H1 (cell line): ENCODE measurements at regions not wholly inside any gene's neighbourhood (a gene's known extent, or its start where the extent isn't known, plus 50 kb on each side); places are given as distances from the start of the nearest gene placed in this dataset.

ENCODE experiments used
- BCL11A ChIP-seq, 2 experiments: IDR thresholded peaks; one replicate each; pipeline ENCODE4 v1.6.1; 2011; ENCODE audit warnings: low read depth in 2 of 2, low read length in 2 of 2, mild to moderate bottlenecking in 2 of 2
- BRCA1 ChIP-seq: IDR thresholded peaks from 2 replicates; pipeline ENCODE4 v1.6.1; 2012; ENCODE audit warnings: low read depth, low read length, improper control_type of control experiment
- CTCF ChIP-seq, 3 experiments: IDR thresholded peaks; 1 replicate in 2 of 3; 2 replicates in 1 of 3; pipeline versions ENCODE4 v1.5.1 to v1.6.1; 2011; ENCODE audit warnings: low read length in 3 of 3, mild to moderate bottlenecking in 3 of 3, inconsistent platforms in 2 of 3, low read depth in 1 of 3, moderate library complexity in 1 of 3; ENCODE audit not compliant: insufficient read depth in 1 of 3; ENCODE audit errors: control extremely low read depth in 1 of 3
- EP300 ChIP-seq, 2 experiments: IDR thresholded peaks; 1 replicate in 1 of 2; 2 replicates in 1 of 2; pipeline ENCODE4 v1.6.1; 2011 to 2012; ENCODE audit warnings: low read depth in 2 of 2, low read length in 2 of 2, mild to moderate bottlenecking in 2 of 2, borderline replicate concordance in 1 of 2, inconsistent platforms in 1 of 2, moderate library complexity in 1 of 2
- POLR2A ChIP-seq, 2 experiments: IDR thresholded peaks; 1 replicate in 1 of 2; 2 replicates in 1 of 2; pipeline ENCODE4 v1.6.1; 2011; ENCODE audit warnings: low read depth in 2 of 2, low read length in 2 of 2, mild to moderate bottlenecking in 2 of 2; ENCODE audit errors: control extremely low read depth in 1 of 2
- POLR2AphosphoS5 ChIP-seq: IDR thresholded peaks from 2 replicates; pipeline ENCODE4 v1.6.1; 2011; ENCODE audit warnings: low read depth, low read length

- TF ChIP-seq CTCF (IDR thresholded peaks at IDR 0.05; ENCODE audit: control extremely low read depth in 1 of 3, insufficient read depth in 1 of 3, low read depth in 1 of 3, low read length in 3 of 3): no peak
- no peak for TF ChIP-seq BRCA1
- no peak for TF ChIP-seq POLR2A (IDR thresholded peaks at IDR 0.05; ENCODE audit: control extremely low read depth in 1 of 2, low read depth in 2 of 2, low read length in 2 of 2)
- no peak for TF ChIP-seq BCL11A (IDR thresholded peaks at IDR 0.05; ENCODE audit: low read depth in 2 of 2, low read length in 2 of 2)
- TF ChIP-seq POLR2AphosphoS5: no peak
- TF ChIP-seq EP300 (IDR thresholded peaks at IDR 0.05; ENCODE audit: borderline replicate concordance in 1 of 2, low read depth in 2 of 2, low read length in 2 of 2): no peak
Observed at GRCh38 chr13:90717451-90717936, 630.0 kb upstream of the MIR17HG start.
